SK-N-SH (cell line): ENCODE measurements at regions not wholly inside any gene's neighbourhood (a gene's known extent, or its start where the extent isn't known, plus 50 kb on each side); places are given as distances from the start of the nearest gene placed in this dataset.
A peak's percentile ranks its signal among the peaks of the same experiment; 100 is the strongest.

Source experiments
- CTCF ChIA-PET: fragments of 300-600, 350-600 bp; formaldehyde crosslinking; extraction: SDS; loops from one replicate; lab custom pipeline; 2021; lab: Yijun Ruan, JAX
- POLR2A ChIA-PET: fragments of 350-600 bp; sonication (Branson Sonifier 250); formaldehyde crosslinking; extraction: SDS; loops from one replicate; lab custom pipeline; 2020; ENCODE audit warnings: antibody characterized with exemption, inconsistent platforms; lab: Yijun Ruan, JAX
- DNase-seq: peaks from one replicate; pipeline ENCODE4 v3.0.0; 2012
- H2AFZ ChIP-seq: fragments of 200-600 bp; sonication (generic); 2 replicates; pipeline ENCODE4 v1.8.1; 2016; ENCODE audit warnings: antibody characterized with exemption, mild to moderate bottlenecking, low read depth
- H3F3A ChIP-seq: fragments of 200-600 bp; sonication (generic); replicated peaks from 2 replicates; pipeline ENCODE3; 2016; ENCODE audit warnings: antibody characterized with exemption, mild to moderate bottlenecking; ENCODE audit not compliant: insufficient read depth
- H3K27ac ChIP-seq, 2 experiments: fragments of 200-500 bp in 1 of 2; fragments of 200-600 bp in 1 of 2; sonication (Bioruptor generic) in 1 of 2; sonication (generic), shearing (Covaris generic) in 1 of 2; 2 replicates each; pipeline versions ENCODE4 v1.5.1 to v1.6.1; 2014 to 2016; ENCODE audit warnings: low read depth in 2 of 2, inconsistent platforms in 1 of 2, low read length in 1 of 2, mild to moderate bottlenecking in 1 of 2, mixed read lengths in 1 of 2
- H3K27me3 ChIP-seq: fragments of 200-600 bp; sonication (generic), shearing (Covaris generic); 2 replicates; pipeline ENCODE4 v1.6.1; 2016; ENCODE audit warnings: mixed run types; ENCODE audit not compliant: insufficient read depth
- H3K36me3 ChIP-seq, 2 experiments: fragments of 200-500 bp in 1 of 2; fragments of 200-600 bp in 1 of 2; sonication (Bioruptor generic) in 1 of 2; sonication (generic) in 1 of 2; replicated peaks in 1 of 2; 2 replicates each; pipeline versions ENCODE3 to v1.5.1; 2014 to 2016; ENCODE audit warnings: low read length in 1 of 2, mild to moderate bottlenecking in 1 of 2; ENCODE audit not compliant: insufficient read depth in 2 of 2, control insufficient read depth in 1 of 2
- H3K4me1 ChIP-seq, 2 experiments: fragments of 200-500 bp in 1 of 2; fragments of 200-600 bp in 1 of 2; sonication (Bioruptor generic) in 1 of 2; sonication (generic), shearing (Covaris generic) in 1 of 2; 2 replicates each; pipeline versions ENCODE4 v1.5.1 to v1.6.1; 2014 to 2016; ENCODE audit warnings: low read depth in 1 of 2, low read length in 1 of 2, mixed run types in 1 of 2; ENCODE audit not compliant: insufficient read depth in 2 of 2, control insufficient read depth in 1 of 2
- H3K4me2 ChIP-seq: fragments of 200-600 bp; sonication (generic), shearing (Covaris generic); 2 replicates; pipeline ENCODE4 v1.6.1; 2017; ENCODE audit warnings: mixed run types
- H3K4me3 ChIP-seq, 2 experiments: fragments of 200-500 bp in 1 of 2; fragments of 200-600 bp in 1 of 2; sonication (Bioruptor generic) in 1 of 2; sonication (generic), shearing (Covaris generic) in 1 of 2; 2 replicates each; pipeline versions ENCODE4 v1.5.1 to v1.8.1; 2014 to 2016; ENCODE audit warnings: low read depth in 2 of 2, inconsistent platforms in 1 of 2, low read length in 1 of 2, mild to moderate bottlenecking in 1 of 2, mixed read lengths in 1 of 2, moderate library complexity in 1 of 2
- H3K79me2 ChIP-seq: fragments of 200-600 bp; sonication (generic); 2 replicates; pipeline ENCODE4 v1.8.1; 2017; ENCODE audit warnings: mild to moderate bottlenecking; ENCODE audit not compliant: insufficient read depth
- H3K9ac ChIP-seq: fragments of 200-600 bp; sonication (generic); 2 replicates; pipeline ENCODE4 v1.6.1; 2017; ENCODE audit warnings: mixed run types
- H3K9me2 ChIP-seq: fragments of 200-600 bp; sonication (generic); 2 replicates; pipeline ENCODE4 v1.6.1; 2017; ENCODE audit warnings: mixed run types
- H3K9me3 ChIP-seq: fragments of 200-600 bp; sonication (generic); 2 replicates; pipeline ENCODE4 v1.6.1; 2017; ENCODE audit warnings: mixed run types, mild to moderate bottlenecking, moderate library complexity
- H4K20me1 ChIP-seq: fragments of 200-600 bp; sonication (generic); 2 replicates; pipeline ENCODE4 v1.6.1; 2017; ENCODE audit warnings: mild to moderate bottlenecking, mixed run types; ENCODE audit not compliant: insufficient read depth
- CHD2 ChIP-seq: fragments of 150-350 bp; IDR thresholded peaks from 2 replicates; pipeline ENCODE4 v1.6.1; 2018; ENCODE audit warnings: low read length; ENCODE audit not compliant: partially characterized antibody
- EP300 ChIP-seq, 2 experiments: IDR thresholded peaks; 2 replicates each; pipeline versions ENCODE4 v1.4.0 to v1.6.1; 2012; ENCODE audit warnings: borderline replicate concordance in 1 of 2, low read depth in 1 of 2, low read length in 1 of 2
- FOSL2 ChIP-seq: IDR thresholded peaks from 2 replicates; pipeline ENCODE4 v1.4.0; 2012; ENCODE audit warnings: low read depth, mild to moderate bottlenecking, moderate library complexity, borderline replicate concordance
- FOXJ3 ChIP-seq: sonication (generic); formaldehyde crosslinking; IDR thresholded peaks from 2 replicates; pipeline ENCODE4 v1.5.1; 2020; ENCODE audit warnings: mild to moderate bottlenecking, missing genetic modification reagents
- GABPA ChIP-seq: IDR thresholded peaks from 2 replicates; pipeline ENCODE4 v1.4.0; 2012; ENCODE audit warnings: low read depth, mild to moderate bottlenecking
- GATA2 ChIP-seq: sonication (generic); formaldehyde crosslinking; IDR thresholded peaks from 2 replicates; pipeline ENCODE4 v1.5.0; 2020; ENCODE audit warnings: mild to moderate bottlenecking, missing genetic modification reagents
- JUND ChIP-seq: IDR thresholded peaks from 2 replicates; pipeline ENCODE4 v1.4.0; 2012
- MEF2A ChIP-seq: IDR thresholded peaks from 2 replicates; pipeline ENCODE4 v1.4.0; 2012; ENCODE audit warnings: low read depth, borderline replicate concordance
- NFIC ChIP-seq: IDR thresholded peaks from 2 replicates; pipeline ENCODE4 v1.4.0; 2012; ENCODE audit warnings: borderline replicate concordance
- POLR2AphosphoS5 ChIP-seq: IDR thresholded peaks from 2 replicates; pipeline ENCODE4 v1.6.1; 2012; ENCODE audit warnings: low read depth, low read length
- RAD21 ChIP-seq: IDR thresholded peaks from 2 replicates; pipeline ENCODE4 v1.6.1; 2012; ENCODE audit warnings: mild to moderate bottlenecking, low read length
- RCOR1 ChIP-seq: fragments of 150-350 bp; IDR thresholded peaks from 2 replicates; pipeline ENCODE4 v1.6.1; 2017; ENCODE audit warnings: antibody characterized with exemption, low read length
- SMC3 ChIP-seq: IDR thresholded peaks from 2 replicates; pipeline ENCODE4 v1.6.1; 2012; ENCODE audit warnings: low read depth, low read length, improper control_type of control experiment
- TCF12 ChIP-seq: IDR thresholded peaks from 2 replicates; pipeline ENCODE4 v1.4.0; 2012
- USF2 ChIP-seq: fragments of 150-350 bp; IDR thresholded peaks from 2 replicates; pipeline ENCODE4 v1.6.1; 2017; ENCODE audit warnings: antibody characterized with exemption, low read length, low read depth, borderline replicate concordance
- YY1 ChIP-seq: IDR thresholded peaks from 2 replicates; pipeline ENCODE4 v1.4.0; 2012; ENCODE audit warnings: low read depth, mild to moderate bottlenecking
- WGBS: methylation state at CpG from one replicate; pipeline ENCODE4 v1.1.6; 2017; ENCODE audit warnings: low lambda C conversion rate; 5-methylcytosine and 5-hydroxymethylcytosine counted together
- TF ChIP-seq, protein P1 (sequence below): IDR thresholded peaks from 2 replicates; pipeline ENCODE4; 2012

GRCh38 chr17:77371117-77371887 is 230.5 kb downstream of the SEC14L1 start (continued):
- TF ChIP-seq GATA2 (no peak), JUND (no peak), MEF2A (no peak), TCF12 (no peak), CHD2 (no peak), GABPA (no peak), RCOR1 (no peak)

- TF ChIP-seq POLR2AphosphoS5 (no peak), TCF12 (no peak), GABPA (no peak), FOXJ3 (CRISPR knock-in tag) (no peak), USF2 (no peak), RAD21 (no peak), YY1 (no peak)
- no peaks in the 10 kb centered on the region for H3K27me3 ChIP-seq
- H4K20me1 ChIP-seq: peaks cover 26% of the 10 kb centered on the region
- peaks cover 26% of the 10 kb centered on the region for H3F3A ChIP-seq
- H2AFZ ChIP-seq: no peak overlapping the region
- H3K27ac ChIP-seq: peak overlapping the region in 1 of 2 experiments; percentile 100; a peak in 2 of 4 replicates
- CTCF ChIA-PET: interaction anchor here (0.7 to 3.3 kb wide), 5 partner anchors 15 to 123 kb away, joined by 3 to 11 read pairs (median 6); no protein-coding TSS in a partner anchor
- no peak for DNase-seq
- H3K4me1 ChIP-seq: peaks cover 33 to 62% of the 10 kb centered on the region in 2 experiments
- no peak overlapping the region for H3K9ac ChIP-seq
- H3K4me2 ChIP-seq: peak overlapping the region; percentile 100
- H3K79me2 ChIP-seq: peaks cover 50% of the 10 kb centered on the region
- no peaks in the 10 kb centered on the region for H3K9me2 ChIP-seq
- WGBS: 82% methylated on average over 12 of the region's 16 CpGs
- no peaks in the 10 kb centered on the region for H3K9me3 ChIP-seq
- H3K36me3 ChIP-seq: no peaks in the 10 kb centered on the region
- POLR2A ChIA-PET: interaction anchor here (0.7 to 6.6 kb wide), 2 partner anchors 17 to 53 kb away, joined by 3 to 44 read pairs; no protein-coding TSS in a partner anchor
- H3K4me3 ChIP-seq: no peak overlapping the region; a peak in 1 of 4 replicates
Observed at GRCh38 chr17:77371888-77372443, 231.2 kb downstream of the SEC14L1 start.

DNA sequence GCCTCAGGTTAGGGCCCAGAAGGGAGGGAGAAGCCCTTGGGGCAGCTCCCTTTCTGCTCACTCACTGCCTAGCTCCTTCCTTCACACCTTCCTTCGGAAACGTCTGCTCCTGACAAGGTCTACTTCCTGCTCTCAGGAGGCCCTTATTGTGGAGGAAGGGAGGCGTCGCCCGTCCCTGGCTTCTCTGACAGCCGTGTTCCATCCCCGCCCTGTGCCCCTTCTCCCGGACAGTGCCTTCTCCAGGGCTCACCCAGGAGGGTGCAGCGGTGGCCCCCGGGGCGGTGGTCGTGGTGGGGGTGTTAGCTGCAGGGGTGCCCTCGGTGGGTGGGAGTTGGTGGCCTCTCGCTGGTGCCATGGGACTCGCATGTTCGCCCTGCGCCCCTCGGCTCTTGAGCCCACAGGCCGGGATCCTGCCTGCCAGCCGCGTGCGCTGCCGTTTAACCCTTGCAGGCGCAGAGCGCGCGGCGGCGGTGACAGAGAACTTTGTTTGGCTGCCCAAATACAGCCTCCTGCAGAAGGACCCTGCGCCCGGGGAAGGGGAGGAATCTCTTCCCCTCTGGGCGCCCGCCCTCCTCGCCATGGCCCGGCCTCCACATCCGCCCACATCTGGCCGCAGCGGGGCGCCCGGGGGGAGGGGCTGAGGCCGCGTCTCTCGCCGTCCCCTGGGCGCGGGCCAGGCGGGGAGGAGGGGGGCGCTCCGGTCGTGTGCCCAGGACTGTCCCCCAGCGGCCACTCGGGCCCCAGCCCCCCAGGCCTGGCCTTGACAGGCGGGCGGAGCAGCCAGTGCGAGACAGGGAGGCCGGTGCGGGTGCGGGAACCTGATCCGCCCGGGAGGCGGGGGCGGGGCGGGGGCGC is 231.9 kb downstream of the SEC14L1 start:
- WGBS: 33% methylated on average over 22 of the region's 64 CpGs
- TF ChIP-seq FOSL2 (no peak), USF2 (no peak), RCOR1 (peak; percentile 62; the same call in 1 of the 2 replicates), YY1 (no peak), SMC3 (peak; percentile 4; the same call in 1 of the 2 replicates), NFIC (peak; percentile 47; the same call in 1 of the 2 replicates), GATA2 (peak; percentile 34), GABPA (no peak), MEF2A (no peak), EP300 (IDR thresholded peaks at IDR 0.05; ENCODE audit: borderline replicate concordance in 1 of 2, low read depth in 1 of 2, low read length in 1 of 2) (no peak)
- TF ChIP-seq, protein P1, sequence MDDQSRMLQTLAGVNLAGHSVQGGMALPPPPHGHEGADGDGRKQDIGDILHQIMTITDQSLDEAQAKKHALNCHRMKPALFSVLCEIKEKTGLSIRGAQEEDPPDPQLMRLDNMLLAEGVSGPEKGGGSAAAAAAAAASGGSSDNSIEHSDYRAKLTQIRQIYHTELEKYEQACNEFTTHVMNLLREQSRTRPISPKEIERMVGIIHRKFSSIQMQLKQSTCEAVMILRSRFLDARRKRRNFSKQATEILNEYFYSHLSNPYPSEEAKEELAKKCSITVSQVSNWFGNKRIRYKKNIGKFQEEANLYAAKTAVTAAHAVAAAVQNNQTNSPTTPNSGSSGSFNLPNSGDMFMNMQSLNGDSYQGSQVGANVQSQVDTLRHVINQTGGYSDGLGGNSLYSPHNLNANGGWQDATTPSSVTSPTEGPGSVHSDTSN: peak; percentile 96

More for the DNA sequence above, 231.9 kb downstream of the SEC14L1 start:
- Histone ChIP-seq H3K27ac (peak overlapping the region in 1 of 2 experiments; percentile 100; a peak in 2 of 4 replicates), H3K9ac (peak overlapping the region; percentile 78), H3K79me2 (peaks cover 51% of the 10 kb centered on the region), H3F3A (peaks cover 26% of the 10 kb centered on the region), H3K9me3 (no peaks in the 10 kb centered on the region), H3K9me2 (no peaks in the 10 kb centered on the region), H3K27me3 (no peaks in the 10 kb centered on the region), H4K20me1 (peaks cover 33% of the 10 kb centered on the region), H3K4me2 (peak overlapping the region; percentile 100), H3K36me3 (no peaks in the 10 kb centered on the region), H2AFZ (no peak overlapping the region), H3K4me1 (peaks cover 31 to 64% of the 10 kb centered on the region in 2 experiments), H3K4me3 (peak overlapping the region; percentile 88 to 95)
- peak; percentile 98 for DNase-seq
- ChIA-PET POLR2A (interaction anchor here (0.7 to 6.6 kb wide), 4 partner anchors 16 to 61 kb away, joined by 3 to 44 read pairs (median 4); no protein-coding TSS in a partner anchor), CTCF (interaction anchor here (0.7 to 3.3 kb wide), 8 partner anchors 15 to 122 kb away, joined by 3 to 13 read pairs (median 6); no protein-coding TSS in a partner anchor)
